Mammary epithelial cell (primary cell): ENCODE measurements at regions not wholly inside any gene's neighbourhood (a gene's known extent, or its start where the extent isn't known, plus 50 kb on each side); places are given as distances from the start of the nearest gene placed in this dataset.

ENCODE experiments used
- EZH2 ChIP-seq: IDR thresholded peaks from 2 replicates; pipeline ENCODE4 v1.6.1; 2012; ENCODE audit warnings: low read length, inconsistent platforms, borderline replicate concordance
- TF ChIP-seq, protein P1 (sequence below), 2 donors: IDR thresholded peaks in 1 of 2; conservative IDR thresholded peaks in 1 of 2; 2 replicates each; pipeline ENCODE4 v1.5.1; 2011 to 2012; ENCODE audit warnings: inconsistent platforms in 2 of 2, low read length in 2 of 2, mild to moderate bottlenecking in 2 of 2, control low read depth in 1 of 2, low read depth in 1 of 2; ENCODE audit not compliant: insufficient read depth in 1 of 2; ENCODE audit errors: extremely low read depth in 1 of 2

- TF ChIP-seq, protein P1, sequence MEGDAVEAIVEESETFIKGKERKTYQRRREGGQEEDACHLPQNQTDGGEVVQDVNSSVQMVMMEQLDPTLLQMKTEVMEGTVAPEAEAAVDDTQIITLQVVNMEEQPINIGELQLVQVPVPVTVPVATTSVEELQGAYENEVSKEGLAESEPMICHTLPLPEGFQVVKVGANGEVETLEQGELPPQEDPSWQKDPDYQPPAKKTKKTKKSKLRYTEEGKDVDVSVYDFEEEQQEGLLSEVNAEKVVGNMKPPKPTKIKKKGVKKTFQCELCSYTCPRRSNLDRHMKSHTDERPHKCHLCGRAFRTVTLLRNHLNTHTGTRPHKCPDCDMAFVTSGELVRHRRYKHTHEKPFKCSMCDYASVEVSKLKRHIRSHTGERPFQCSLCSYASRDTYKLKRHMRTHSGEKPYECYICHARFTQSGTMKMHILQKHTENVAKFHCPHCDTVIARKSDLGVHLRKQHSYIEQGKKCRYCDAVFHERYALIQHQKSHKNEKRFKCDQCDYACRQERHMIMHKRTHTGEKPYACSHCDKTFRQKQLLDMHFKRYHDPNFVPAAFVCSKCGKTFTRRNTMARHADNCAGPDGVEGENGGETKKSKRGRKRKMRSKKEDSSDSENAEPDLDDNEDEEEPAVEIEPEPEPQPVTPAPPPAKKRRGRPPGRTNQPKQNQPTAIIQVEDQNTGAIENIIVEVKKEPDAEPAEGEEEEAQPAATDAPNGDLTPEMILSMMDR (conservative IDR thresholded peaks at IDR 0.05 in 1 of 2, IDR thresholded peaks at IDR 0.05 in 1 of 2; ENCODE audit: extremely low read depth in 1 of 2, insufficient read depth in 1 of 2, low read depth in 1 of 2, low read length in 2 of 2), result no peak
- TF ChIP-seq EZH2, result no peak
These were observed 53.5 kb upstream of the DIO3 start for GRCh38 chr14:101507836-101508150.
